IMR-90 (cell line): ENCODE measurements at regions not wholly inside any gene's neighbourhood (a gene's known extent, or its start where the extent isn't known, plus 50 kb on each side); places are given as distances from the start of the nearest gene placed in this dataset.

ENCODE experiments used
- ATAC-seq: fragments of 200-7000 bp; cut with Tn5 transposase; 2 replicates; pipeline ENCODE4 v1.9.1; 2020; ENCODE audit warnings: low read depth, mild to moderate bottlenecking, moderate library complexity
- BruUV-seq: library from RNA; stranded (reverse); fragments of 400-500 nt; replicated peaks from 2 replicates; lab custom pipeline; 2021; lab: Mats Ljungman, UMichigan
- CTCF ChIA-PET: fragments of 300-600 bp; formaldehyde crosslinking; extraction: SDS; loops from one replicate; lab custom pipeline; 2021; ENCODE audit warnings: antibody characterized with exemption; lab: Yijun Ruan, JAX
- POLR2A ChIA-PET: fragments of 300-600 bp; sonication (Branson Sonifier 250); formaldehyde crosslinking; loops from one replicate; lab custom pipeline; 2022; ENCODE audit warnings: antibody characterized with exemption; ENCODE audit not compliant: unreplicated experiment; lab: Charles Lee
- DNase-seq: peaks from one replicate; pipeline ENCODE4 v3.0.0; 2013
- H2AFZ ChIP-seq: replicated peaks from 2 replicates; pipeline ENCODE3; 2013; ENCODE audit warnings: low read length, mild to moderate bottlenecking; ENCODE audit not compliant: poor library complexity
- H2AK5ac ChIP-seq: 2 replicates; pipeline ENCODE4 v1.6.1; 2013; ENCODE audit warnings: low read depth, low read length, inconsistent platforms
- H2AK9ac ChIP-seq: replicated peaks from 2 replicates; pipeline ENCODE3; 2013; ENCODE audit warnings: mild to moderate bottlenecking, low read depth, low read length, moderate library complexity; ENCODE audit not compliant: poor library complexity
- H2BK120ac ChIP-seq: 2 replicates; pipeline ENCODE4 v1.6.1; 2013; ENCODE audit warnings: low read depth, low read length, inconsistent platforms
- H2BK15ac ChIP-seq: 3 replicates; pipeline ENCODE4 v1.6.1; 2013; ENCODE audit warnings: low read depth, low read length, inconsistent platforms
- H2BK20ac ChIP-seq: 2 replicates; pipeline ENCODE4 v1.6.1; 2013; ENCODE audit warnings: low read depth, mild to moderate bottlenecking, inconsistent platforms, low read length, moderate library complexity
- H2BK5ac ChIP-seq: 2 replicates; pipeline ENCODE4 v1.6.1; 2013; ENCODE audit warnings: mild to moderate bottlenecking, low read depth, low read length, inconsistent platforms; ENCODE audit not compliant: poor library complexity, severe bottlenecking
- H3K14ac ChIP-seq: replicated peaks from 2 replicates; pipeline ENCODE4 v1.6.1; 2013; ENCODE audit warnings: low read depth, low read length, inconsistent platforms
- H3K18ac ChIP-seq: 2 replicates; pipeline ENCODE4 v1.6.1; 2013; ENCODE audit warnings: low read depth, low read length, control low read depth
- H3K23ac ChIP-seq: 2 replicates; pipeline ENCODE4 v1.6.1; 2013; ENCODE audit warnings: low read depth, low read length, inconsistent platforms
- H3K27ac ChIP-seq: 2 replicates; pipeline ENCODE4 v1.5.1; 2013; ENCODE audit warnings: mild to moderate bottlenecking, control low read depth, low read length; ENCODE audit not compliant: insufficient read depth
- H3K27me3 ChIP-seq: 2 replicates; pipeline ENCODE4 v1.6.1; 2013; ENCODE audit warnings: low read length; ENCODE audit not compliant: control insufficient read depth, insufficient read depth
- H3K36me3 ChIP-seq: 2 replicates; pipeline ENCODE4 v1.6.1; 2013; ENCODE audit warnings: low read length, mixed read lengths; ENCODE audit not compliant: control insufficient read depth, insufficient read depth
- H3K4ac ChIP-seq: 2 replicates; pipeline ENCODE4 v1.6.1; 2013; ENCODE audit warnings: low read depth, low read length, inconsistent platforms
- H3K4me1 ChIP-seq: 2 replicates; pipeline ENCODE4 v1.6.1; 2013; ENCODE audit warnings: low read length, mixed read lengths; ENCODE audit not compliant: control insufficient read depth, insufficient read depth
- H3K4me2 ChIP-seq: 2 replicates; pipeline ENCODE4 v1.6.1; 2013; ENCODE audit warnings: low read depth, mild to moderate bottlenecking, control low read depth, low read length, moderate library complexity
- H3K4me3 ChIP-seq: 2 replicates; pipeline ENCODE4 v1.5.1; 2013; ENCODE audit warnings: low read depth, mild to moderate bottlenecking, control low read depth, low read length, moderate library complexity; ENCODE audit not compliant: insufficient read depth
- H3K56ac ChIP-seq: 2 replicates; pipeline ENCODE4 v1.6.1; 2013; ENCODE audit warnings: low read length, inconsistent platforms; ENCODE audit not compliant: insufficient read depth; ENCODE audit errors: extremely low read depth
- H3K79me1 ChIP-seq, 2 experiments: 2 replicates each; pipeline ENCODE4 v1.6.1; 2013; ENCODE audit warnings: low read length in 2 of 2, inconsistent platforms in 1 of 2, low read depth in 1 of 2
- H3K9ac ChIP-seq: 2 replicates; pipeline ENCODE4 v1.6.1; 2013; ENCODE audit warnings: low read depth, low read length, control low read depth
- H3K9me1 ChIP-seq: 2 replicates; pipeline ENCODE4 v1.6.1; 2013; ENCODE audit warnings: low read length, inconsistent platforms; ENCODE audit not compliant: insufficient read depth
- H3K9me3 ChIP-seq: 2 replicates; pipeline ENCODE4 v1.6.1; 2013; ENCODE audit warnings: low read length; ENCODE audit not compliant: control insufficient read depth, insufficient read depth
- H4K20me1 ChIP-seq: 2 replicates; pipeline ENCODE4 v1.6.1; 2013; ENCODE audit warnings: low read length, inconsistent platforms; ENCODE audit not compliant: insufficient read depth
- H4K5ac ChIP-seq: 2 replicates; pipeline ENCODE4 v1.6.1; 2013; ENCODE audit warnings: mild to moderate bottlenecking, low read depth, low read length, control low read depth
- H4K8ac ChIP-seq, 2 experiments: 2 replicates each; pipeline ENCODE4 v1.6.1; 2013; ENCODE audit warnings: low read depth in 2 of 2, low read length in 2 of 2, control low read depth in 1 of 2, inconsistent platforms in 1 of 2
- H4K91ac ChIP-seq: 2 replicates; pipeline ENCODE4 v1.6.1; 2013; ENCODE audit warnings: low read depth, low read length, inconsistent platforms; ENCODE audit not compliant: insufficient read depth
- BHLHE40 ChIP-seq: fragments of 150-350 bp; IDR thresholded peaks from 2 replicates; pipeline ENCODE4 v1.6.1; 2016; ENCODE audit warnings: mild to moderate bottlenecking, low read depth, low read length
- CHD1 ChIP-seq: IDR thresholded peaks from 2 replicates; pipeline ENCODE4 v1.6.1; 2012; ENCODE audit warnings: low read depth, low read length, improper control_type of control experiment
- FOS ChIP-seq: fragments of 150-350 bp; IDR thresholded peaks from 2 replicates; pipeline ENCODE4 v1.6.1; 2016; ENCODE audit warnings: low read depth, low read length
- MAFK ChIP-seq: IDR thresholded peaks from 2 replicates; pipeline ENCODE4 v1.6.1; 2012; ENCODE audit warnings: low read depth, low read length, improper control_type of control experiment
- MAZ ChIP-seq: IDR thresholded peaks from 2 replicates; pipeline ENCODE4 v1.6.1; 2012; ENCODE audit warnings: low read depth, mild to moderate bottlenecking, low read length, improper control_type of control experiment, moderate library complexity, borderline replicate concordance
- MXI1 ChIP-seq: IDR thresholded peaks from 2 replicates; pipeline ENCODE4 v1.6.1; 2012; ENCODE audit warnings: low read depth, mild to moderate bottlenecking, low read length, moderate library complexity, borderline replicate concordance
- POLR2A ChIP-seq: IDR thresholded peaks from 2 replicates; pipeline ENCODE4 v1.6.1; 2012; ENCODE audit warnings: mild to moderate bottlenecking, low read depth, low read length
- RFX5 ChIP-seq: IDR thresholded peaks from 2 replicates; pipeline ENCODE4 v1.8.0; 2012; ENCODE audit warnings: low read depth, mild to moderate bottlenecking, low read length, moderate library complexity
- SMC3 ChIP-seq: fragments of 150-350 bp; IDR thresholded peaks from 2 replicates; pipeline ENCODE4 v1.6.1; 2016; ENCODE audit warnings: low read depth, mild to moderate bottlenecking, antibody characterized with exemption, low read length, moderate library complexity
- WGBS, 2 experiments: methylation state at CpG; one replicate each; pipeline versions ENCODE4 v1.1.5 to v1.1.7; 2013; ENCODE audit warnings: missing lambda C conversion rate in 2 of 2; ENCODE audit not compliant: insufficient read length in 1 of 2; ENCODE audit errors: extremely low coverage in 2 of 2; 5-methylcytosine and 5-hydroxymethylcytosine counted together
- dilution Hi-C: fragments of 300-500 bp; cut with HindIII; formaldehyde crosslinking; loops from one replicate; pipeline ENCODE4 v1.14.3; 2018; ENCODE audit warnings: low sequenced_read_pairs; ENCODE audit not compliant: unreplicated experiment
- in situ Hi-C: fragments of 300-500 bp; cut with MboI; formaldehyde crosslinking; loops from 3 replicates; pipeline ENCODE4 v1.14.3; 2019; ENCODE audit warnings: low sequenced_read_pairs, inconsistent platforms, mixed read lengths
- intact Hi-C: fragments of 100-400 bp; cut with micrococcal nuclease; formaldehyde crosslinking; loops from 2 replicates; pipeline ENCODE4 v1.10.0; 2022
- TF ChIP-seq, protein P1 (sequence below): conservative IDR thresholded peaks from 2 replicates; pipeline ENCODE4 v1.5.1; 2012; ENCODE audit warnings: mild to moderate bottlenecking, low read depth, low read length, improper control_type of control experiment
- TF ChIP-seq, protein P2 (sequence below): fragments of 150-350 bp; IDR thresholded peaks from 2 replicates; pipeline ENCODE4 v1.6.1; 2017; ENCODE audit warnings: mild to moderate bottlenecking, antibody characterized with exemption, low read length, low read depth

DNA sequence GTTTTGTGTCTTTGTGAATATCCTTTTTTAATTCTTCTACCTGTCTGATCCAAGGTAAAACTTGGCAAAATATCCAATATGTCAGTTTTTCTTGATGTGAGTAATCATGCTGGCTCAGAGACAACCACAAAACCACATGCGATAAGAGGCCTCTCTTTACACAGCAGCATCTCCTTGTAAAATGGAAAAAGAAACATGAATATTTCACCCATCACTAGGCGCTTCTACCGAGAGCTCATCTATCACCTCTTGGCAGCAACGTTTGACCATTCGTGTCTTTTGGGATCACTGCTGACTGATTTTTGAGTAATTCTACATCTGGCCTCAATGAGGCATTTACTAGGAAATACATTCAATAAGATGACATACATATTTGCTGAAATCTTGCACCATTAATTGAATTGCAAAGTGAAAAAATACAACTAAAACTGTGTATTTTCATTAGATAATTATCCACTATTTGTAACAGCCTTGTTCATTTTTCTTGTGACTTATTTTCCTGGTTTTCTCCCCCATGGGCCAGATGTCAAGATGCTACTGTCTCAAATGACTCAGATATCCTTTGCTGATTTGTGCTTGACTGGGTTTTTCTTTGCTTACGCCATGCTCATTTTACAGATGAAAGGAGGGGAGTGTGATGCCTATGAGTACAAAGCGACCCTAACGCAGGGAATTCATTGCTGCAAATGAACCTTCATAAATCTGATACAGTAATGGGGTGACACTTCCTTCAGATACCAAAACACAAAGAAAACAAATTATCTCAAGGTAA, 467.5 kb downstream of the FBXO15 start:
- Histone ChIP-seq H4K91ac (no peak overlapping the region), H3K79me1 (peaks cover 19 to 48% of the 10 kb centered on the region in 2 experiments), H2AK9ac (no peak overlapping the region), H3K4me3 (no peak overlapping the region), H4K5ac (peak overlapping the region; percentile 89; the same call in 1 of the 2 replicates), H3K4ac (no peak overlapping the region), H3K23ac (0 out of 2 replicates have a peak overlapping the region, but pooled peaks have one; percentile 42), H3K36me3 (peaks cover 4% of the 10 kb centered on the region; the same call in 1 of the 2 replicates), H3K4me2 (no peak overlapping the region), H3K56ac (no peak overlapping the region), H2AFZ (no peak overlapping the region), H4K8ac (peak overlapping the region in 1 of 2 experiments; percentile 9; a peak in 1 of 4 replicates), H2BK120ac (0 out of 2 replicates have a peak overlapping the region, but pooled peaks have one; percentile 39), H3K9me1 (peaks cover 10% of the 10 kb centered on the region), H4K20me1 (no peaks in the 10 kb centered on the region), H3K9ac (no peak overlapping the region), H3K27me3 (no peaks in the 10 kb centered on the region), H3K9me3 (no peaks in the 10 kb centered on the region), H3K4me1 (peaks cover 7% of the 10 kb centered on the region), H3K18ac (peak overlapping the region; percentile 72; the same call in 1 of the 2 replicates), H3K27ac (no peak overlapping the region), H3K14ac (peak overlapping the region; percentile 63), H2AK5ac (peak overlapping the region; percentile 1; the same call in 1 of the 2 replicates), H2BK20ac (peak overlapping the region; percentile 47; the same call in 1 of the 2 replicates), H2BK5ac (peak overlapping the region; percentile 56), H2BK15ac (0 out of 3 replicates have a peak overlapping the region, but pooled peaks have one; percentile 14)
- POLR2A ChIA-PET = no interaction called here
- CTCF ChIA-PET = no interaction called here
- DNase-seq (peak; percentile 50), ATAC-seq (no peak)
- intact Hi-C loops (loop anchor here (10.0 kb wide), 3 partner anchors 465 to 915 kb away; partner anchors contain the start of genes FBXO15 and TIMM21), dilution Hi-C loops (no loop called here), in situ Hi-C loops (no loop called here)
- WGBS, 2 experiments = 36% methylated on average over 3 of the region's 8 CpGs; no CpG with 5 or more reads in 1 of the 2 experiments
- no peak for TF ChIP-seq SMC3
- TF ChIP-seq, protein P1, sequence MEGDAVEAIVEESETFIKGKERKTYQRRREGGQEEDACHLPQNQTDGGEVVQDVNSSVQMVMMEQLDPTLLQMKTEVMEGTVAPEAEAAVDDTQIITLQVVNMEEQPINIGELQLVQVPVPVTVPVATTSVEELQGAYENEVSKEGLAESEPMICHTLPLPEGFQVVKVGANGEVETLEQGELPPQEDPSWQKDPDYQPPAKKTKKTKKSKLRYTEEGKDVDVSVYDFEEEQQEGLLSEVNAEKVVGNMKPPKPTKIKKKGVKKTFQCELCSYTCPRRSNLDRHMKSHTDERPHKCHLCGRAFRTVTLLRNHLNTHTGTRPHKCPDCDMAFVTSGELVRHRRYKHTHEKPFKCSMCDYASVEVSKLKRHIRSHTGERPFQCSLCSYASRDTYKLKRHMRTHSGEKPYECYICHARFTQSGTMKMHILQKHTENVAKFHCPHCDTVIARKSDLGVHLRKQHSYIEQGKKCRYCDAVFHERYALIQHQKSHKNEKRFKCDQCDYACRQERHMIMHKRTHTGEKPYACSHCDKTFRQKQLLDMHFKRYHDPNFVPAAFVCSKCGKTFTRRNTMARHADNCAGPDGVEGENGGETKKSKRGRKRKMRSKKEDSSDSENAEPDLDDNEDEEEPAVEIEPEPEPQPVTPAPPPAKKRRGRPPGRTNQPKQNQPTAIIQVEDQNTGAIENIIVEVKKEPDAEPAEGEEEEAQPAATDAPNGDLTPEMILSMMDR = no peak
- TF ChIP-seq, protein P2, sequence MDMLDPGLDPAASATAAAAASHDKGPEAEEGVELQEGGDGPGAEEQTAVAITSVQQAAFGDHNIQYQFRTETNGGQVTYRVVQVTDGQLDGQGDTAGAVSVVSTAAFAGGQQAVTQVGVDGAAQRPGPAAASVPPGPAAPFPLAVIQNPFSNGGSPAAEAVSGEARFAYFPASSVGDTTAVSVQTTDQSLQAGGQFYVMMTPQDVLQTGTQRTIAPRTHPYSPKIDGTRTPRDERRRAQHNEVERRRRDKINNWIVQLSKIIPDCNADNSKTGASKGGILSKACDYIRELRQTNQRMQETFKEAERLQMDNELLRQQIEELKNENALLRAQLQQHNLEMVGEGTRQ = no peak
- no peak for TF ChIP-seq FOS
- TF ChIP-seq CHD1 = no peak
- no peak for TF ChIP-seq MXI1
- TF ChIP-seq RFX5 = no peak
- no peak for TF ChIP-seq BHLHE40
- TF ChIP-seq MAFK = no peak
- no peak for TF ChIP-seq POLR2A
- no peak for TF ChIP-seq MAZ
- BruUV-seq = no TSS peak
